ENCODE measurements at regions not wholly inside any gene's neighbourhood (a gene's known extent, or its start where the extent isn't known, plus 50 kb on each side); places are given as distances from the start of the nearest gene placed in this dataset.

DNA sequence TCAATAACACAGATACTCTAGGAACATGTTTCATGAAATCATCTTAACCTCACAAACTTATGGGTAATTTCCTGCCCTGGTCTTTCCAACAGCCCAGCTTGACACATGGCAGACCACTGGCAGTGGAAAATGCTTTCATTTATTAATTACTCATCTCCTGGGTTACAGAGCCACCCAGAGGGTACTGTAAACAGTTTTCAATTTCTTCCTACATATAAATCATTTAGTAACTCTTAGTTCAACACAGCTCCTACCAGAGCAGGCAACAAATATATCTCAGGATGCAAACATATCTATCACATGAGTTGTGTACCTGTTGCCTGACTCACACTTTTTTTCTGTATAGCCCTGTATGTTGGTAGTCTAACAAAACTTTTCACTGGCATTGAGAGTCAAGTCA, 99.2 kb upstream of the VRK2 start:
- TF ChIP-seq YEATS4 (CRISPR knock-in tag; IDR thresholded peaks at IDR 0.05; ENCODE audit: borderline replicate concordance) (no peak), ZNF737 (CRISPR knock-in tag; IDR thresholded peaks at IDR 0.05; ENCODE audit: borderline replicate concordance) (no peak), TGIF2 (CRISPR knock-in tag; IDR thresholded peaks at IDR 0.05) (no peak), SRSF4 (IDR thresholded peaks at IDR 0.05; ENCODE audit: low read depth, low read length, poor library complexity, severe bottlenecking) (no peak), SP4 (CRISPR knock-in tag; IDR thresholded peaks at IDR 0.05) (no peak), NR2F2 (IDR thresholded peaks at IDR 0.05; ENCODE audit: borderline replicate concordance, low read depth) (no peak), CHD2 (IDR thresholded peaks at IDR 0.05; ENCODE audit: low read depth, low read length) (no peak)
- TF ChIP-seq, protein P1, sequence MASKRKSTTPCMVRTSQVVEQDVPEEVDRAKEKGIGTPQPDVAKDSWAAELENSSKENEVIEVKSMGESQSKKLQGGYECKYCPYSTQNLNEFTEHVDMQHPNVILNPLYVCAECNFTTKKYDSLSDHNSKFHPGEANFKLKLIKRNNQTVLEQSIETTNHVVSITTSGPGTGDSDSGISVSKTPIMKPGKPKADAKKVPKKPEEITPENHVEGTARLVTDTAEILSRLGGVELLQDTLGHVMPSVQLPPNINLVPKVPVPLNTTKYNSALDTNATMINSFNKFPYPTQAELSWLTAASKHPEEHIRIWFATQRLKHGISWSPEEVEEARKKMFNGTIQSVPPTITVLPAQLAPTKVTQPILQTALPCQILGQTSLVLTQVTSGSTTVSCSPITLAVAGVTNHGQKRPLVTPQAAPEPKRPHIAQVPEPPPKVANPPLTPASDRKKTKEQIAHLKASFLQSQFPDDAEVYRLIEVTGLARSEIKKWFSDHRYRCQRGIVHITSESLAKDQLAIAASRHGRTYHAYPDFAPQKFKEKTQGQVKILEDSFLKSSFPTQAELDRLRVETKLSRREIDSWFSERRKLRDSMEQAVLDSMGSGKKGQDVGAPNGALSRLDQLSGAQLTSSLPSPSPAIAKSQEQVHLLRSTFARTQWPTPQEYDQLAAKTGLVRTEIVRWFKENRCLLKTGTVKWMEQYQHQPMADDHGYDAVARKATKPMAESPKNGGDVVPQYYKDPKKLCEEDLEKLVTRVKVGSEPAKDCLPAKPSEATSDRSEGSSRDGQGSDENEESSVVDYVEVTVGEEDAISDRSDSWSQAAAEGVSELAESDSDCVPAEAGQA (IDR thresholded peaks at IDR 0.05; ENCODE audit: low read depth): no peak
- TF ChIP-seq, protein P1 (CRISPR knock-in tag; IDR thresholded peaks at IDR 0.05; ENCODE audit: borderline replicate concordance): no peak
- TF ChIP-seq, protein P2, sequence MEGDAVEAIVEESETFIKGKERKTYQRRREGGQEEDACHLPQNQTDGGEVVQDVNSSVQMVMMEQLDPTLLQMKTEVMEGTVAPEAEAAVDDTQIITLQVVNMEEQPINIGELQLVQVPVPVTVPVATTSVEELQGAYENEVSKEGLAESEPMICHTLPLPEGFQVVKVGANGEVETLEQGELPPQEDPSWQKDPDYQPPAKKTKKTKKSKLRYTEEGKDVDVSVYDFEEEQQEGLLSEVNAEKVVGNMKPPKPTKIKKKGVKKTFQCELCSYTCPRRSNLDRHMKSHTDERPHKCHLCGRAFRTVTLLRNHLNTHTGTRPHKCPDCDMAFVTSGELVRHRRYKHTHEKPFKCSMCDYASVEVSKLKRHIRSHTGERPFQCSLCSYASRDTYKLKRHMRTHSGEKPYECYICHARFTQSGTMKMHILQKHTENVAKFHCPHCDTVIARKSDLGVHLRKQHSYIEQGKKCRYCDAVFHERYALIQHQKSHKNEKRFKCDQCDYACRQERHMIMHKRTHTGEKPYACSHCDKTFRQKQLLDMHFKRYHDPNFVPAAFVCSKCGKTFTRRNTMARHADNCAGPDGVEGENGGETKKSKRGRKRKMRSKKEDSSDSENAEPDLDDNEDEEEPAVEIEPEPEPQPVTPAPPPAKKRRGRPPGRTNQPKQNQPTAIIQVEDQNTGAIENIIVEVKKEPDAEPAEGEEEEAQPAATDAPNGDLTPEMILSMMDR (CRISPR knock-in tag; IDR thresholded peaks at IDR 0.05): no peak
